ENCODE measurements at regions not wholly inside any gene's neighbourhood (a gene's known extent, or its start where the extent isn't known, plus 50 kb on each side); places are given as distances from the start of the nearest gene placed in this dataset.

- no peak overlapping the region for H4K5ac ChIP-seq (ENCODE audit: low read depth, low read length)
- no peak overlapping the region for H3K4me2 ChIP-seq (ENCODE audit: low read depth, low read length)
- no peak overlapping the region for H2AFZ ChIP-seq (replicated peaks; ENCODE audit: low read length, poor library complexity)
- no peaks in the 10 kb centered on the region for H3K79me1 ChIP-seq (ENCODE audit: low read depth in 1 of 2, low read length in 2 of 2)
- no peak overlapping the region for H2BK120ac ChIP-seq (ENCODE audit: low read depth, low read length)
- no peak overlapping the region for H2AK5ac ChIP-seq (ENCODE audit: low read depth, low read length)
- H3K36me3 ChIP-seq (ENCODE audit: control insufficient read depth, insufficient read depth, low read length): no peaks in the 10 kb centered on the region
- dilution Hi-C loops (cut with HindIII; ENCODE audit: low sequenced_read_pairs, unreplicated experiment): no loop called here
- peaks cover 22% of the 10 kb centered on the region for H3K27me3 ChIP-seq (ENCODE audit: control insufficient read depth, insufficient read depth, low read length)
- H3K9ac ChIP-seq (ENCODE audit: low read depth, low read length): no peak overlapping the region
- H3K9me3 ChIP-seq (ENCODE audit: control insufficient read depth, insufficient read depth, low read length): no peaks in the 10 kb centered on the region
- no peak overlapping the region for H3K56ac ChIP-seq (ENCODE audit: extremely low read depth, insufficient read depth, low read length)
- TF ChIP-seq BHLHE40 (IDR thresholded peaks at IDR 0.05; ENCODE audit: low read depth, low read length) (no peak), CEBPB (IDR thresholded peaks at IDR 0.05; ENCODE audit: low read depth, low read length) (no peak), RAD21 (IDR thresholded peaks at IDR 0.05; ENCODE audit: low read length) (no peak), MXI1 (IDR thresholded peaks at IDR 0.05; ENCODE audit: borderline replicate concordance, low read depth, low read length) (no peak), MAZ (IDR thresholded peaks at IDR 0.05; ENCODE audit: borderline replicate concordance, low read depth, low read length) (no peak), CHD1 (IDR thresholded peaks at IDR 0.05; ENCODE audit: low read depth, low read length) (no peak), POLR2A (IDR thresholded peaks at IDR 0.05; ENCODE audit: low read depth, low read length) (no peak), MAFK (IDR thresholded peaks at IDR 0.05; ENCODE audit: low read depth, low read length) (no peak), FOS (IDR thresholded peaks at IDR 0.05; ENCODE audit: low read depth, low read length) (no peak), RFX5 (IDR thresholded peaks at IDR 0.05; ENCODE audit: low read depth, low read length) (no peak), RCOR1 (IDR thresholded peaks at IDR 0.05; ENCODE audit: insufficient replicate concordance, low read length) (no peak), SMC3 (IDR thresholded peaks at IDR 0.05; ENCODE audit: low read depth, low read length) (no peak), NFE2L2 (IDR thresholded peaks at IDR 0.05; ENCODE audit: low read depth, low read length) (no peak)
- TF ChIP-seq, protein P1, sequence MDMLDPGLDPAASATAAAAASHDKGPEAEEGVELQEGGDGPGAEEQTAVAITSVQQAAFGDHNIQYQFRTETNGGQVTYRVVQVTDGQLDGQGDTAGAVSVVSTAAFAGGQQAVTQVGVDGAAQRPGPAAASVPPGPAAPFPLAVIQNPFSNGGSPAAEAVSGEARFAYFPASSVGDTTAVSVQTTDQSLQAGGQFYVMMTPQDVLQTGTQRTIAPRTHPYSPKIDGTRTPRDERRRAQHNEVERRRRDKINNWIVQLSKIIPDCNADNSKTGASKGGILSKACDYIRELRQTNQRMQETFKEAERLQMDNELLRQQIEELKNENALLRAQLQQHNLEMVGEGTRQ (IDR thresholded peaks at IDR 0.05; ENCODE audit: low read depth, low read length): no peak
- TF ChIP-seq, protein P2, sequence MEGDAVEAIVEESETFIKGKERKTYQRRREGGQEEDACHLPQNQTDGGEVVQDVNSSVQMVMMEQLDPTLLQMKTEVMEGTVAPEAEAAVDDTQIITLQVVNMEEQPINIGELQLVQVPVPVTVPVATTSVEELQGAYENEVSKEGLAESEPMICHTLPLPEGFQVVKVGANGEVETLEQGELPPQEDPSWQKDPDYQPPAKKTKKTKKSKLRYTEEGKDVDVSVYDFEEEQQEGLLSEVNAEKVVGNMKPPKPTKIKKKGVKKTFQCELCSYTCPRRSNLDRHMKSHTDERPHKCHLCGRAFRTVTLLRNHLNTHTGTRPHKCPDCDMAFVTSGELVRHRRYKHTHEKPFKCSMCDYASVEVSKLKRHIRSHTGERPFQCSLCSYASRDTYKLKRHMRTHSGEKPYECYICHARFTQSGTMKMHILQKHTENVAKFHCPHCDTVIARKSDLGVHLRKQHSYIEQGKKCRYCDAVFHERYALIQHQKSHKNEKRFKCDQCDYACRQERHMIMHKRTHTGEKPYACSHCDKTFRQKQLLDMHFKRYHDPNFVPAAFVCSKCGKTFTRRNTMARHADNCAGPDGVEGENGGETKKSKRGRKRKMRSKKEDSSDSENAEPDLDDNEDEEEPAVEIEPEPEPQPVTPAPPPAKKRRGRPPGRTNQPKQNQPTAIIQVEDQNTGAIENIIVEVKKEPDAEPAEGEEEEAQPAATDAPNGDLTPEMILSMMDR (conservative IDR thresholded peaks at IDR 0.05; ENCODE audit: low read depth, low read length): no peak
- TF ChIP-seq, protein P3, sequence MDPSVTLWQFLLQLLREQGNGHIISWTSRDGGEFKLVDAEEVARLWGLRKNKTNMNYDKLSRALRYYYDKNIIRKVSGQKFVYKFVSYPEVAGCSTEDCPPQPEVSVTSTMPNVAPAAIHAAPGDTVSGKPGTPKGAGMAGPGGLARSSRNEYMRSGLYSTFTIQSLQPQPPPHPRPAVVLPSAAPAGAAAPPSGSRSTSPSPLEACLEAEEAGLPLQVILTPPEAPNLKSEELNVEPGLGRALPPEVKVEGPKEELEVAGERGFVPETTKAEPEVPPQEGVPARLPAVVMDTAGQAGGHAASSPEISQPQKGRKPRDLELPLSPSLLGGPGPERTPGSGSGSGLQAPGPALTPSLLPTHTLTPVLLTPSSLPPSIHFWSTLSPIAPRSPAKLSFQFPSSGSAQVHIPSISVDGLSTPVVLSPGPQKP (IDR thresholded peaks at IDR 0.05; ENCODE audit: borderline replicate concordance, low read depth, low read length): no peak
- H4K91ac ChIP-seq (ENCODE audit: insufficient read depth, low read depth, low read length): no peak overlapping the region
- no peak overlapping the region for H3K4ac ChIP-seq (ENCODE audit: low read depth, low read length)
- no peak overlapping the region for H2BK5ac ChIP-seq (ENCODE audit: low read depth, low read length, poor library complexity, severe bottlenecking)
- BruUV-seq (replicated peaks): no TSS peak
- no peak overlapping the region for H3K27ac ChIP-seq (ENCODE audit: insufficient read depth, low read length)
- no peak overlapping the region for H3K4me3 ChIP-seq (ENCODE audit: insufficient read depth, low read depth, low read length)
- WGBS, 2 experiments (ENCODE audit: extremely low coverage in 2 of 2, insufficient read length in 1 of 2): 82% methylated on average over 3 of the region's 10 CpGs; no CpG with 5 or more reads in 1 of the 2 experiments
- ATAC-seq (ENCODE audit: low read depth) (no peak), DNase-seq (no peak)
- in situ Hi-C loops (cut with MboI; ENCODE audit: low sequenced_read_pairs): no loop called here
- POLR2A ChIA-PET (ENCODE audit: unreplicated experiment): no interaction called here
- CTCF ChIA-PET: no interaction called here
- H2BK20ac ChIP-seq (ENCODE audit: low read depth, low read length): no peak overlapping the region
- H2AK9ac ChIP-seq (replicated peaks; ENCODE audit: low read depth, low read length, poor library complexity): no peak overlapping the region
- no peak overlapping the region for H4K8ac ChIP-seq (ENCODE audit: low read depth in 2 of 2, low read length in 2 of 2)
- no peak overlapping the region for H3K14ac ChIP-seq (replicated peaks; ENCODE audit: low read depth, low read length)
- H4K20me1 ChIP-seq (ENCODE audit: insufficient read depth, low read length): no peaks in the 10 kb centered on the region
- intact Hi-C loops (cut with micrococcal nuclease): no loop called here
- no peak overlapping the region for H3K18ac ChIP-seq (ENCODE audit: low read depth, low read length)
- H3K23ac ChIP-seq (ENCODE audit: low read depth, low read length): no peak overlapping the region
- no peak overlapping the region for H2BK15ac ChIP-seq (ENCODE audit: low read depth, low read length)
- no peaks in the 10 kb centered on the region for H3K4me1 ChIP-seq (ENCODE audit: control insufficient read depth, insufficient read depth, low read length)
- H3K9me1 ChIP-seq (ENCODE audit: insufficient read depth, low read length): no peaks in the 10 kb centered on the region
Observed at GRCh38 chrX:39019056-39019455, 217.8 kb downstream of the MID1IP1 start.

Measured in IMR-90 (cell line).